MM.1S (cell line): ENCODE measurements at regions not wholly inside any gene's neighbourhood (a gene's known extent, or its start where the extent isn't known, plus 50 kb on each side); places are given as distances from the start of the nearest gene placed in this dataset.

Experiments used
- CTCF ChIP-seq: fragments of 300-600 bp; sonication (generic); IDR thresholded peaks from 2 replicates; pipeline ENCODE4 v1.5.1; 2016; ENCODE audit warnings: antibody characterized with exemption, low read length, mixed read lengths
- EZH2 ChIP-seq: fragments of 300-600 bp; sonication (generic); optimal IDR thresholded peaks from 2 replicates; pipeline ENCODE3; 2017; ENCODE audit warnings: low read depth, mild to moderate bottlenecking, antibody characterized with exemption, low read length, mixed read lengths
- EZH2phosphoT487 ChIP-seq: fragments of 300-600 bp; sonication (generic); IDR thresholded peaks from 2 replicates; pipeline ENCODE4 v1.6.1; 2018; ENCODE audit warnings: antibody characterized with exemption, low read length

- TF ChIP-seq EZH2phosphoT487, result no peak
- no peak for TF ChIP-seq CTCF
- no peak for TF ChIP-seq EZH2
Observed at GRCh38 chr10:130607366-130607765, 471.2 kb downstream of the GLRX3 start.
